CMK (cell line): ENCODE measurements at regions not wholly inside any gene's neighbourhood (a gene's known extent, or its start where the extent isn't known, plus 50 kb on each side); places are given as distances from the start of the nearest gene placed in this dataset.
"Not testable (repeated sequence)": the region's sequence is repeated elsewhere in the genome, so short reads cannot be mapped to it uniquely, and the experiment has no call there.

Experiments used
- DNase-seq: peaks from one replicate; pipeline ENCODE4 v3.0.0-alpha.2; 2010; ENCODE audit warnings: low read depth

- no peak for DNase-seq
These were observed 87.2 kb upstream of the IVNS1ABP start for GRCh38 chr1:185404291-185404690.

- DNase-seq, result no peak
These were observed 85.9 kb upstream of the IVNS1ABP start for GRCh38 chr1:185402930-185403329.

- DNase-seq, result no peak
These were observed 84.0 kb upstream of the IVNS1ABP start for GRCh38 chr1:185401019-185401418.

- no peak for DNase-seq
These were observed 83.0 kb upstream of the IVNS1ABP start for GRCh38 chr1:185400052-185400451.

- no peak for DNase-seq
These were observed 81.6 kb upstream of the IVNS1ABP start for GRCh38 chr1:185398599-185398998.

GRCh38 chr1:185398022-185398421, 81.0 kb upstream of the IVNS1ABP start:
- no peak for DNase-seq

GRCh38 chr1:185397183-185397582, 80.1 kb upstream of the IVNS1ABP start:
- DNase-seq, result no peak

- no peak for DNase-seq
These were observed 79.1 kb upstream of the IVNS1ABP start for GRCh38 chr1:185396126-185396525.

- no peak for DNase-seq
These were observed 76.8 kb upstream of the IVNS1ABP start for GRCh38 chr1:185393815-185394214.

- DNase-seq, result no peak
These were observed 76.2 kb upstream of the IVNS1ABP start for GRCh38 chr1:185393205-185393604.

- DNase-seq, result no peak
These were observed 71.8 kb upstream of the IVNS1ABP start for GRCh38 chr1:185388815-185389214.

- DNase-seq, result no peak
These were observed 71.3 kb upstream of the IVNS1ABP start for GRCh38 chr1:185388346-185388745.

GRCh38 chr1:185385991-185386390, 68.9 kb upstream of the IVNS1ABP start:
- DNase-seq, result no peak

- not testable (repeated sequence) for DNase-seq
These were observed 66.8 kb upstream of the IVNS1ABP start for GRCh38 chr1:185383805-185384204.

- DNase-seq, result no peak
These were observed 60.8 kb upstream of the IVNS1ABP start for GRCh38 chr1:185377831-185378230.

- no peak for DNase-seq
These were observed 60.0 kb upstream of the IVNS1ABP start for GRCh38 chr1:185376840-185377635.

GRCh38 chr1:185376288-185376687, 59.2 kb upstream of the IVNS1ABP start:
- no peak for DNase-seq

- no peak for DNase-seq
These were observed 58.5 kb upstream of the IVNS1ABP start for GRCh38 chr1:185375583-185375982.

- no peak for DNase-seq
These were observed 56.9 kb upstream of the IVNS1ABP start for GRCh38 chr1:185373813-185374529.

GRCh38 chr1:185369786-185370185, 52.7 kb upstream of the IVNS1ABP start:
- DNase-seq, result no peak

- DNase-seq, result no peak
These were observed 52.0 kb upstream of the IVNS1ABP start for GRCh38 chr1:185368913-185369491.

GRCh38 chr1:185368313-185368855, 51.3 kb upstream of the IVNS1ABP start:
- DNase-seq, result no peak

GRCh38 chr1:185367218-185367617, 50.2 kb upstream of the IVNS1ABP start:
- no peak for DNase-seq
